ENCODE measurements at regions not wholly inside any gene's neighbourhood (a gene's known extent, or its start where the extent isn't known, plus 50 kb on each side); places are given as distances from the start of the nearest gene placed in this dataset.

GRCh38 chr17:77720946-77721845, 237.3 kb upstream of the TNRC6C start (continued):
- no peak for TF ChIP-seq FOSL1 (IDR thresholded peaks at IDR 0.05; ENCODE audit: insufficient read depth, low read depth, low read length)
